Calu3 (cell line): ENCODE measurements at regions not wholly inside any gene's neighbourhood (a gene's known extent, or its start where the extent isn't known, plus 50 kb on each side); places are given as distances from the start of the nearest gene placed in this dataset.

Experiments
- BruUV-seq: library from RNA; stranded (reverse); fragments of 400-500 nt; replicated peaks from 2 replicates; lab custom pipeline; 2021; lab: Mats Ljungman, UMichigan
- CTCF ChIA-PET: fragments of 300-600 bp; sonication (Branson Sonifier 250); formaldehyde crosslinking; loops from one replicate; lab custom pipeline; 2022; ENCODE audit warnings: antibody characterized with exemption; lab: Charles Lee
- DNase-seq: peaks from one replicate; pipeline ENCODE4 v3.0.0; 2022
- H3K27ac Mint-ChIP-seq: one replicate; pipeline ENCODE4 v1.8.0; 2022; ENCODE audit warnings: mixed read lengths; ENCODE audit not compliant: unreplicated experiment
- H3K27me3 Mint-ChIP-seq: one replicate; pipeline ENCODE4 v1.8.0; 2022; ENCODE audit warnings: mixed read lengths; ENCODE audit not compliant: unreplicated experiment
- H3K36me3 Mint-ChIP-seq: one replicate; pipeline ENCODE4 v1.8.0; 2022; ENCODE audit warnings: mild to moderate bottlenecking, moderate library complexity, mixed read lengths; ENCODE audit not compliant: insufficient read depth, unreplicated experiment
- H3K4me1 Mint-ChIP-seq: one replicate; pipeline ENCODE4 v1.8.0; 2022; ENCODE audit warnings: mild to moderate bottlenecking, low read depth, mixed read lengths; ENCODE audit not compliant: unreplicated experiment
- H3K4me3 Mint-ChIP-seq: one replicate; pipeline ENCODE4 v1.8.0; 2022; ENCODE audit warnings: mild to moderate bottlenecking, low read depth, moderate library complexity, mixed read lengths; ENCODE audit not compliant: unreplicated experiment
- H3K9me3 Mint-ChIP-seq: one replicate; pipeline ENCODE4 v1.8.0; 2022; ENCODE audit warnings: low read depth, mixed read lengths; ENCODE audit not compliant: unreplicated experiment
- intact Hi-C: fragments of 100-400 bp; cut with micrococcal nuclease; formaldehyde crosslinking; loops from one replicate; pipeline ENCODE4 v1.10.0; 2022; ENCODE audit not compliant: unreplicated experiment
- TF ChIP-seq, protein P1 (sequence below): fragments of 200-600 bp; IDR thresholded peaks from one replicate; pipeline ENCODE4 v1.8.0; 2022; ENCODE audit warnings: antibody characterized with exemption; ENCODE audit not compliant: unreplicated experiment

DNA sequence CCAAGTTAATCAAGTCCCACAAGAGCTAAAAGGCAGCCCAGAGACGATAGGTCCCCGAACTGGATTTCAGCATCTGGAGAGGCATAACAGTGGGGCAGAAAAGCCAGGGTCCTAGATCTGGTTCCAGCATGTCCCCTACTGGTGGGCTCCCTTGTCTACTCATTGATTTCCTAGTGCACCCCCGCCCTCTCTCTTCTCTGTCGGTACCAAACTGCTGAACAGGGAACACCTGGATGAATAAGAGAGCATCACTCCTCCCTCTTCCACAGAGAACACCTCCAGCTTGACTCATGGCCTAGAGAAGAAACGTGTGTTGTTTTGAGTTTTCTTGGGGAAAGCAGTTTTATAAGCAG lies 101.3 kb downstream of the FOXI3 start:
- peaks cover 19% of the 10 kb centered on the region for H3K27me3 Mint-ChIP-seq
- intact Hi-C loops, result no loop called here
- H3K27ac Mint-ChIP-seq, result no peak overlapping the region
- H3K9me3 Mint-ChIP-seq, result no peaks in the 10 kb centered on the region
- CTCF ChIA-PET, result interaction anchor here (0.8 kb wide), 1 partner anchor 26 kb away, joined by 8 read pairs; no protein-coding TSS in a partner anchor
- peaks cover 9% of the 10 kb centered on the region for H3K36me3 Mint-ChIP-seq
- TF ChIP-seq, protein P1, sequence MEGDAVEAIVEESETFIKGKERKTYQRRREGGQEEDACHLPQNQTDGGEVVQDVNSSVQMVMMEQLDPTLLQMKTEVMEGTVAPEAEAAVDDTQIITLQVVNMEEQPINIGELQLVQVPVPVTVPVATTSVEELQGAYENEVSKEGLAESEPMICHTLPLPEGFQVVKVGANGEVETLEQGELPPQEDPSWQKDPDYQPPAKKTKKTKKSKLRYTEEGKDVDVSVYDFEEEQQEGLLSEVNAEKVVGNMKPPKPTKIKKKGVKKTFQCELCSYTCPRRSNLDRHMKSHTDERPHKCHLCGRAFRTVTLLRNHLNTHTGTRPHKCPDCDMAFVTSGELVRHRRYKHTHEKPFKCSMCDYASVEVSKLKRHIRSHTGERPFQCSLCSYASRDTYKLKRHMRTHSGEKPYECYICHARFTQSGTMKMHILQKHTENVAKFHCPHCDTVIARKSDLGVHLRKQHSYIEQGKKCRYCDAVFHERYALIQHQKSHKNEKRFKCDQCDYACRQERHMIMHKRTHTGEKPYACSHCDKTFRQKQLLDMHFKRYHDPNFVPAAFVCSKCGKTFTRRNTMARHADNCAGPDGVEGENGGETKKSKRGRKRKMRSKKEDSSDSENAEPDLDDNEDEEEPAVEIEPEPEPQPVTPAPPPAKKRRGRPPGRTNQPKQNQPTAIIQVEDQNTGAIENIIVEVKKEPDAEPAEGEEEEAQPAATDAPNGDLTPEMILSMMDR, result no peak
- BruUV-seq, result no TSS peak
- peak overlapping the region; percentile 73 for H3K4me3 Mint-ChIP-seq
- DNase-seq, result no peak
- H3K4me1 Mint-ChIP-seq, result no peaks in the 10 kb centered on the region

DNA sequence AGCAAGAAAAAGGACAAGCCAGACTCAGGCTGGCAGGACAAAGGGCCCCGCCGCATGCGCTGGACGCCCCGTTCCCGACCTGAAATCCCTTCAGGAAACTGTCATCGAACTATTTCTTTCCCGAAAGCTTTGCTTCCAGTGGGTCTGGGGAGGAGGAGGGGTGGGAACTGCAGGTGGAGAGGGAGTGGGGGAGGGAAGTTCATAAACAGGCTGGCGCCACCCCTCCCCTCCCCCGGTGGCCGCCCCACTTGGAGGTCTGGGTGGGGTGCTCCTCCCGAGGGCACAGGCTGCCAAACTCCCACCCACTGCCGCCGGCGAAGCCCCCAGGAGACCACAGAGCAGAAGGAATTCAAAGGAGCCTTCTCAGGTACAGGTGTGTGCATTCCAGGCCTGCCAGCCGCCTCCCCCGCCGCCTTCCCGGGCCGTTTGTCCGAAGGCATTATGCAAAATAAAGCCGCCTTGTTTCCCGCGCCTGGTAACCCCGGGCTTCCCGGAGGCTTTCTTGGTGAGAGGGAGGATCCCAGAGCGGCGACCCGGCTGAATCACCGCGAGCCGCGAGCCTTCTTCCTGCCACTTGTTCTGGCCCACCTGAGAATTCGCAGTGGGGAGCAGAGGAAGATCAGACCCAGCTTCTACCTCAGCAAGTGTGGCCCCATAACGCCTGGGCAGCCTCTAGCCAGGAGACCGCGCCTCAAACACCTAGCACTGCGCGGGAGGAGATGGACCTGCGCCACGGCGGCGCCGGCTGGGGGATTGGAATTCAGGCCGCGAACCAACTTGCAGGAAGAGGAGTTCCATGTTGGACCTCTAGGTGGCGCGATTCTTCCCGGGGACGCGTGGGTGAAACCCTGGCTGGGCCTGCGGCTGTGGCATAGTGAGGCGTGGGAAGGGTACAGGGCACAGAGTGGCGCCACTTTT lies 101.9 kb downstream of the FOXI3 start:
- CTCF ChIA-PET, result no interaction called here
- intact Hi-C loops, result no loop called here
- Mint-ChIP-seq H3K27me3 (peaks cover 19% of the 10 kb centered on the region), H3K27ac (no peak overlapping the region), H3K4me1 (no peaks in the 10 kb centered on the region), H3K36me3 (peaks cover 9% of the 10 kb centered on the region), H3K9me3 (no peaks in the 10 kb centered on the region), H3K4me3 (peak overlapping the region; percentile 73)
- TF ChIP-seq, protein P1, result peak; percentile 90
- peak; percentile 86 for DNase-seq
- BruUV-seq, result no TSS peak

DNA sequence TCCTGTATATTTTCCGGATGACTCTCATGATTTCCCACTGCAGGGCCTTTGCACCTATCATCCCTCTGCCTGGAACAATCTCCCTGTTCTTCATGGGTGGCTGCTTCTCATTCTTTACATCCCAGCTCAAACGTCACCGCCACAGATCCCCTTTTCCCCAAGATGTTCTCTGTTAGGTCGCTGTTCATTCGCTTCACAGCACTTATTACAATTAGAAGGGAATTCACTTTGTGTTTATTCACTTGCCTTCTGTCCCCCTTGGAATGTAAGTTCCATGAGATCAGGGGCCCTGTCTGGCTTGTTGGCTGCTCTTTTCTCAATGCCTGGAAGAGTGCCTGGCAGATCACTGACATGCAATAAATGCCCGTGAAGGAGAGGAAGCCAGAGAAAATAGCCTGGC lies 106.7 kb downstream of the FOXI3 start:
- DNase-seq, result no peak
- Mint-ChIP-seq H3K4me3 (no peak overlapping the region), H3K9me3 (no peaks in the 10 kb centered on the region), H3K36me3 (peaks cover 4% of the 10 kb centered on the region), H3K4me1 (no peaks in the 10 kb centered on the region), H3K27me3 (peaks cover 9% of the 10 kb centered on the region), H3K27ac (no peak overlapping the region)
- intact Hi-C loops, result no loop called here
- no TSS peak for BruUV-seq
- CTCF ChIA-PET, result interaction anchor here (0.6 kb wide), 1 partner anchor 176 kb away, joined by 5 read pairs; no protein-coding TSS in a partner anchor
- TF ChIP-seq, protein P1, result no peak

DNA sequence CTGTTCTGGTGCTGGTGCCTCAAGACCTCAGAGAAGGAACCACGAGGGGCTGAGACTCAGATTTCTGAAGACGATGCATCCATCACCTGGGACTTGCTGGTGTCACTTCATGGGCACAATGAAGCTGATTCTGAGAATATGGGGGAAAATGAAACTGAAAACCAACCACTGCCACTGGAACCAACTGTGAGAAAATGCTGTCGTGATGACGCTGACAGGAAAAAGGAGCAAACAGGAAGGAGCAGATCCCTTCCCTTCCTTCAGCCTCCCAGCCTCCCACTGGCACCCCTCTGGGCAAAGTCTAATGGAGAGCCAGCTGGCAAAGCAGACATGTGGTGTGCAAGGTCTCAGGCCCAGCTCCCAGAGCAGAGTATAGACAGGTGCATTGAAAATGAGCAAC lies 109.7 kb downstream of the FOXI3 start:
- no TSS peak for BruUV-seq
- TF ChIP-seq, protein P1, result no peak
- Mint-ChIP-seq H3K36me3 (no peaks in the 10 kb centered on the region), H3K9me3 (peaks cover 2% of the 10 kb centered on the region), H3K27me3 (peaks cover 33% of the 10 kb centered on the region), H3K4me3 (no peak overlapping the region), H3K4me1 (no peaks in the 10 kb centered on the region), H3K27ac (no peak overlapping the region)
- DNase-seq, result no peak
- CTCF ChIA-PET, result no interaction called here
- intact Hi-C loops, result no loop called here
